Cardiac muscle cell (in vitro differentiated cells and primary cell): ENCODE measurements at regions not wholly inside any gene's neighbourhood (a gene's known extent, or its start where the extent isn't known, plus 50 kb on each side); places are given as distances from the start of the nearest gene placed in this dataset.

Experiments used
- DNase-seq, 2 donors: peaks; one replicate each; pipeline versions ENCODE4 v3.0.0 to v3.0.0-alpha.2; 2010 to 2017; ENCODE audit warnings: low read depth in 1 of 2, low spot score in 1 of 2
- H3K27ac ChIP-seq: fragments of 200-600 bp; sonication (generic); 2 replicates; pipeline ENCODE4 v1.5.1; 2016
- H3K27me3 ChIP-seq: fragments of 200-600 bp; sonication (generic); 2 replicates; pipeline ENCODE4 v1.6.0; 2016; ENCODE audit warnings: control low read depth
- H3K36me3 ChIP-seq: fragments of 200-600 bp; sonication (generic); 2 replicates; pipeline ENCODE4 v1.5.1; 2016; ENCODE audit warnings: control low read depth
- H3K4me1 ChIP-seq: fragments of 200-600 bp; sonication (generic); 2 replicates; pipeline ENCODE4 v1.8.1; 2017; ENCODE audit warnings: low read depth, mild to moderate bottlenecking, mixed run types
- H3K4me3 ChIP-seq: fragments of 200-600 bp; sonication (generic); 2 replicates; pipeline ENCODE4 v1.5.1; 2016; ENCODE audit warnings: mild to moderate bottlenecking
- H3K9me3 ChIP-seq: fragments of 200-600 bp; sonication (generic); 2 replicates; pipeline ENCODE4 v1.5.1; 2017; ENCODE audit warnings: low read depth, mild to moderate bottlenecking, control low read depth
- CTCF ChIP-seq: IDR thresholded peaks from 2 replicates; pipeline ENCODE4 v1.5.1; 2012; ENCODE audit warnings: low read depth, mild to moderate bottlenecking, low read length

GRCh38 chr4:14218641-14219040 lies 591.1 kb upstream of the BOD1L1 start:
- H3K4me3 ChIP-seq, result no peak overlapping the region
- no peak for DNase-seq
- peaks cover 11% of the 10 kb centered on the region for H3K4me1 ChIP-seq
- H3K27ac ChIP-seq, result no peak overlapping the region
- H3K36me3 ChIP-seq, result no peaks in the 10 kb centered on the region
- no peaks in the 10 kb centered on the region for H3K27me3 ChIP-seq
- TF ChIP-seq CTCF, result no peak
- H3K9me3 ChIP-seq, result no peaks in the 10 kb centered on the region

- H3K27ac ChIP-seq, result no peak overlapping the region
- H3K4me1 ChIP-seq, result peaks cover 11% of the 10 kb centered on the region
- no peaks in the 10 kb centered on the region for H3K9me3 ChIP-seq
- no peak for TF ChIP-seq CTCF
- no peaks in the 10 kb centered on the region for H3K36me3 ChIP-seq
- H3K4me3 ChIP-seq, result no peak overlapping the region
- no peaks in the 10 kb centered on the region for H3K27me3 ChIP-seq
- DNase-seq, result no peak
These were observed 593.7 kb upstream of the BOD1L1 start for GRCh38 chr4:14221176-14221575.

GRCh38 chr4:14222377-14223029 lies 595.0 kb upstream of the BOD1L1 start:
- H3K27me3 ChIP-seq, result no peaks in the 10 kb centered on the region
- no peak overlapping the region for H3K27ac ChIP-seq
- DNase-seq, result no peak
- no peaks in the 10 kb centered on the region for H3K36me3 ChIP-seq
- no peak for TF ChIP-seq CTCF
- H3K4me1 ChIP-seq, result peaks cover 11% of the 10 kb centered on the region
- H3K9me3 ChIP-seq, result no peaks in the 10 kb centered on the region
- no peak overlapping the region for H3K4me3 ChIP-seq

- no peak overlapping the region for H3K4me3 ChIP-seq
- H3K27me3 ChIP-seq, result no peaks in the 10 kb centered on the region
- no peak for TF ChIP-seq CTCF
- H3K36me3 ChIP-seq, result no peaks in the 10 kb centered on the region
- H3K9me3 ChIP-seq, result no peaks in the 10 kb centered on the region
- H3K27ac ChIP-seq, result no peak overlapping the region
- DNase-seq, result no peak
- peaks cover 11% of the 10 kb centered on the region for H3K4me1 ChIP-seq
These were observed 595.9 kb upstream of the BOD1L1 start for GRCh38 chr4:14223461-14223860.

- H3K36me3 ChIP-seq, result no peaks in the 10 kb centered on the region
- H3K27ac ChIP-seq, result no peak overlapping the region
- TF ChIP-seq CTCF, result no peak
- no peak for DNase-seq
- H3K9me3 ChIP-seq, result no peaks in the 10 kb centered on the region
- no peak overlapping the region for H3K4me3 ChIP-seq
- no peaks in the 10 kb centered on the region for H3K27me3 ChIP-seq
- H3K4me1 ChIP-seq, result peaks cover 11% of the 10 kb centered on the region
These were observed 598.2 kb upstream of the BOD1L1 start for GRCh38 chr4:14225688-14226207.
